Panc1 (cell line): ENCODE measurements at regions not wholly inside any gene's neighbourhood (a gene's known extent, or its start where the extent isn't known, plus 50 kb on each side); places are given as distances from the start of the nearest gene placed in this dataset.

Experiments
- ATAC-seq: fragments of 200-7000 bp; cut with Tn5 transposase; 2 replicates; pipeline ENCODE4 v1.9.1; 2020; ENCODE audit warnings: mild to moderate bottlenecking, moderate library complexity
- BruUV-seq: library from RNA; stranded (reverse); fragments of 400-500 nt; replicated peaks from 2 replicates; lab custom pipeline; 2021; lab: Mats Ljungman, UMichigan
- CTCF ChIA-PET: fragments of 300-600 bp; sonication (Branson Sonifier 250); formaldehyde crosslinking; loops from one replicate; lab custom pipeline; 2022; ENCODE audit warnings: antibody characterized with exemption; lab: Charles Lee
- POLR2A ChIA-PET: fragments of 300-600 bp; sonication (Branson Sonifier 250); formaldehyde crosslinking; loops from one replicate; lab custom pipeline; 2022; ENCODE audit warnings: antibody characterized with exemption; lab: Charles Lee
- DNase-seq: peaks from one replicate; pipeline ENCODE4 v3.0.0-alpha.2; 2010; ENCODE audit warnings: low read depth, low spot score
- H3K27ac ChIP-seq: 2 replicates; pipeline ENCODE4 v1.5.1; 2011; ENCODE audit warnings: mild to moderate bottlenecking, low read length, inconsistent platforms
- H3K27me3 ChIP-seq: fragments of 200-500 bp; sonication (Bioruptor generic); 2 replicates; pipeline ENCODE4 v1.6.0; 2014; ENCODE audit warnings: low read length, inconsistent platforms; ENCODE audit not compliant: control insufficient read depth, insufficient read depth
- H3K36me3 ChIP-seq: fragments of 200-500 bp; sonication (Bioruptor generic); 2 replicates; pipeline ENCODE4 v1.5.1; 2014; ENCODE audit warnings: inconsistent platforms, mild to moderate bottlenecking, low read length, moderate library complexity; ENCODE audit not compliant: control insufficient read depth, insufficient read depth
- H3K4me1 ChIP-seq: 2 replicates; pipeline ENCODE4 v1.5.1; 2011; ENCODE audit warnings: inconsistent platforms, mild to moderate bottlenecking, low read length, moderate library complexity; ENCODE audit not compliant: control insufficient read depth, insufficient read depth
- H3K4me3 ChIP-seq, 2 experiments: 2 replicates each; pipeline ENCODE4 v1.5.1; 2011 to 2012; ENCODE audit warnings: low read depth in 2 of 2, low read length in 2 of 2, mild to moderate bottlenecking in 2 of 2, inconsistent platforms in 1 of 2, moderate library complexity in 1 of 2
- H3K9me3 ChIP-seq: fragments of 200-500 bp; sonication (Bioruptor generic); 2 replicates; pipeline ENCODE4 v1.5.1; 2014; ENCODE audit warnings: low read depth, mild to moderate bottlenecking, inconsistent platforms, low read length, moderate library complexity; ENCODE audit not compliant: control insufficient read depth, insufficient read depth
- CTCF ChIP-seq: fragments of 450-650 bp; IDR thresholded peaks from 2 replicates; pipeline ENCODE4 v1.5.1; 2017; ENCODE audit warnings: mild to moderate bottlenecking
- POLR2AphosphoS5 ChIP-seq: IDR thresholded peaks from 2 replicates; pipeline ENCODE4 v1.6.1; 2012; ENCODE audit warnings: mild to moderate bottlenecking, low read depth, low read length, moderate library complexity
- REST ChIP-seq, 2 experiments: IDR thresholded peaks; 2 replicates each; pipeline ENCODE4 v1.6.1; 2011 to 2012; ENCODE audit warnings: low read depth in 2 of 2, control low read depth in 1 of 2, low read length in 1 of 2, mild to moderate bottlenecking in 1 of 2, moderate library complexity in 1 of 2; ENCODE audit not compliant: insufficient read depth in 1 of 2
- SIN3A ChIP-seq: IDR thresholded peaks from 2 replicates; pipeline ENCODE4 v1.6.1; 2012; ENCODE audit warnings: low read depth, mild to moderate bottlenecking, low read length, moderate library complexity, borderline replicate concordance; ENCODE audit not compliant: insufficient read depth
- TCF7L2 ChIP-seq: IDR thresholded peaks from 2 replicates; pipeline ENCODE4 v1.6.1; 2011; ENCODE audit warnings: mild to moderate bottlenecking, low read depth, low read length, inconsistent platforms
- in situ Hi-C: cut with HindIII; loops from 2 replicates; pipeline ENCODE4 v1.10.0; 2016; ENCODE audit warnings: low sequenced_read_pairs, low pct_unique_long_range_greater_than_20kb
- intact Hi-C: fragments of 100-400 bp; cut with micrococcal nuclease; formaldehyde crosslinking; loops from one replicate; pipeline ENCODE4 v1.10.0; 2022; ENCODE audit not compliant: unreplicated experiment

GRCh38 chr10:78794736-78795455 is 273.9 kb upstream of the ZMIZ1 start:
- BruUV-seq = no TSS peak
- Histone ChIP-seq H3K36me3 (no peaks in the 10 kb centered on the region), H3K27me3 (no peaks in the 10 kb centered on the region; the same call in 1 of the 2 replicates), H3K4me1 (no peaks in the 10 kb centered on the region), H3K9me3 (no peaks in the 10 kb centered on the region; the same call in 1 of the 2 replicates), H3K27ac (no peak overlapping the region), H3K4me3 (no peak overlapping the region)
- CTCF ChIA-PET = no interaction called here
- ATAC-seq = no peak
- intact Hi-C loops = no loop called here
- no peak for DNase-seq
- TF ChIP-seq SIN3A (no peak), CTCF (no peak), POLR2AphosphoS5 (no peak), REST (IDR thresholded peaks at IDR 0.05; ENCODE audit: insufficient read depth in 1 of 2, low read depth in 2 of 2, low read length in 1 of 2) (no peak), TCF7L2 (no peak)
- POLR2A ChIA-PET = no interaction called here
- in situ Hi-C loops = no loop called here

- no peak for DNase-seq
- in situ Hi-C loops (no loop called here), intact Hi-C loops (no loop called here)
- Histone ChIP-seq H3K36me3 (no peaks in the 10 kb centered on the region), H3K9me3 (no peaks in the 10 kb centered on the region), H3K4me1 (no peaks in the 10 kb centered on the region; the same call in 1 of the 2 replicates), H3K4me3 (no peak overlapping the region), H3K27me3 (no peaks in the 10 kb centered on the region; the same call in 1 of the 2 replicates), H3K27ac (no peak overlapping the region)
- BruUV-seq = no TSS peak
- TF ChIP-seq SIN3A = no peak
- no peak for TF ChIP-seq TCF7L2
- no peak for TF ChIP-seq POLR2AphosphoS5
- no peak for TF ChIP-seq CTCF
- TF ChIP-seq REST (IDR thresholded peaks at IDR 0.05; ENCODE audit: insufficient read depth in 1 of 2, low read depth in 2 of 2, low read length in 1 of 2) = no peak
- no peak for ATAC-seq
- ChIA-PET CTCF (no interaction called here), POLR2A (no interaction called here)
Observed at GRCh38 chr10:78798976-78799730, 269.6 kb upstream of the ZMIZ1 start.
